Activated T-helper 9 cell treated with anti-CD3 and anti-CD28 coated beads, Interleukin-2, amount 50 U/mL, for 16 hours (primary cell): ENCODE measurements at regions not wholly inside any gene's neighbourhood (a gene's known extent, or its start where the extent isn't known, plus 50 kb on each side); places are given as distances from the start of the nearest gene placed in this dataset.
"Not testable (repeated sequence)": the region's sequence is repeated elsewhere in the genome, so short reads cannot be mapped to it uniquely, and the experiment has no call there.

Experiments used
- DNase-seq: peaks from one replicate; pipeline ENCODE4 v3.0.0-alpha.2; 2020; ENCODE audit warnings: low read depth

GRCh38 chr1:234862944-234863515 lies 253.1 kb upstream of the IRF2BP2 start:
- DNase-seq, result no peak

- no peak for DNase-seq
Observed at GRCh38 chr1:234862360-234862943, 252.5 kb upstream of the IRF2BP2 start.

GRCh38 chr1:234861761-234862160 lies 251.8 kb upstream of the IRF2BP2 start:
- no peak for DNase-seq

- no peak for DNase-seq
Observed at GRCh38 chr1:234861024-234861620, 251.1 kb upstream of the IRF2BP2 start.

- no peak for DNase-seq
Observed at GRCh38 chr1:234858722-234859121, 248.7 kb upstream of the IRF2BP2 start.

- DNase-seq, result no peak
Observed at GRCh38 chr1:234856845-234857245, 246.9 kb upstream of the IRF2BP2 start.

GRCh38 chr1:234855851-234856250 lies 245.9 kb upstream of the IRF2BP2 start:
- no peak for DNase-seq

GRCh38 chr1:234854645-234855039 lies 244.7 kb upstream of the IRF2BP2 start:
- DNase-seq, result no peak

- DNase-seq, result no peak
Observed at GRCh38 chr1:234853906-234854644, 244.1 kb upstream of the IRF2BP2 start.

GRCh38 chr1:234852659-234853058 lies 242.7 kb upstream of the IRF2BP2 start:
- no peak for DNase-seq

- DNase-seq, result no peak
Observed at GRCh38 chr1:234851450-234852438, 241.8 kb upstream of the IRF2BP2 start.

- DNase-seq, result no peak
Observed at GRCh38 chr1:234849832-234850231, 239.9 kb upstream of the IRF2BP2 start.

- no peak for DNase-seq
Observed at GRCh38 chr1:234848972-234849649, 239.1 kb upstream of the IRF2BP2 start.

GRCh38 chr1:234846813-234847212 lies 236.8 kb upstream of the IRF2BP2 start:
- DNase-seq, result not testable (repeated sequence)

GRCh38 chr1:234845836-234846235 lies 235.9 kb upstream of the IRF2BP2 start:
- no peak for DNase-seq

GRCh38 chr1:234845097-234845660 lies 235.2 kb upstream of the IRF2BP2 start:
- peak; percentile 25 for DNase-seq

GRCh38 chr1:234844479-234845031 lies 234.6 kb upstream of the IRF2BP2 start:
- no peak for DNase-seq

- no peak for DNase-seq
Observed at GRCh38 chr1:234843946-234844345, 234.0 kb upstream of the IRF2BP2 start.

GRCh38 chr1:234842726-234843641 lies 233.0 kb upstream of the IRF2BP2 start:
- DNase-seq, result peak; percentile 73
